Body of pancreas (tissue), 4 donors: ENCODE measurements at regions not wholly inside any gene's neighbourhood (a gene's known extent, or its start where the extent isn't known, plus 50 kb on each side); places are given as distances from the start of the nearest gene placed in this dataset.

Experiments
- CTCF ChIP-seq, 7 experiments: fragments of 450-650 bp in 4 of 7; fragments of 200-600 bp in 3 of 7; sonication (generic) in 3 of 7; IDR thresholded peaks; one replicate each; pipeline ENCODE4 v1.5.1; 2016 to 2019; ENCODE audit warnings: antibody characterized with exemption in 7 of 7
- POLR2A ChIP-seq, 3 donors: fragments of 450-650 bp; IDR thresholded peaks; one replicate each; pipeline ENCODE4 v1.6.1; 2016; ENCODE audit warnings: antibody characterized with exemption in 3 of 3, mild to moderate bottlenecking in 2 of 3

GRCh38 chr3:76161856-76162255 lies 376.5 kb upstream of the ZNF717 start:
- TF ChIP-seq CTCF (IDR thresholded peaks at IDR 0.05) (no peak), POLR2A (IDR thresholded peaks at IDR 0.05) (no peak)
